Trophoblast cell (in vitro differentiated cells and primary cell): ENCODE measurements at regions not wholly inside any gene's neighbourhood (a gene's known extent, or its start where the extent isn't known, plus 50 kb on each side); places are given as distances from the start of the nearest gene placed in this dataset.

Source experiments
- DNase-seq, 2 donors: peaks; one replicate each; pipeline ENCODE4 v3.0.0-alpha.2; 2016
- H2AFZ ChIP-seq: 2 replicates; pipeline ENCODE4 v1.6.1; 2013; ENCODE audit warnings: low read length, moderate library complexity, mild to moderate bottlenecking; ENCODE audit not compliant: insufficient read depth, poor library complexity
- H2AK5ac ChIP-seq: 2 replicates; pipeline ENCODE4 v1.6.1; 2013; ENCODE audit warnings: mild to moderate bottlenecking, low read length
- H2BK120ac ChIP-seq: 2 replicates; pipeline ENCODE4 v1.6.1; 2013; ENCODE audit warnings: low read length, mild to moderate bottlenecking, moderate library complexity; ENCODE audit not compliant: insufficient read depth, poor library complexity
- H2BK12ac ChIP-seq: 2 replicates; pipeline ENCODE4 v1.6.1; 2013; ENCODE audit warnings: mild to moderate bottlenecking, low read length, moderate library complexity
- H2BK5ac ChIP-seq: 2 replicates; pipeline ENCODE4 v1.6.1; 2013; ENCODE audit warnings: low read length, low read depth, moderate library complexity, mild to moderate bottlenecking; ENCODE audit not compliant: poor library complexity
- H3K14ac ChIP-seq: 2 replicates; pipeline ENCODE4 v1.6.1; 2013; ENCODE audit warnings: mild to moderate bottlenecking, low read length
- H3K18ac ChIP-seq: 2 replicates; pipeline ENCODE4 v1.6.1; 2013; ENCODE audit warnings: mild to moderate bottlenecking, low read length
- H3K23ac ChIP-seq: 2 replicates; pipeline ENCODE4 v1.6.1; 2013; ENCODE audit warnings: low read length
- H3K27ac ChIP-seq: 2 replicates; pipeline ENCODE4 v1.5.1; 2013; ENCODE audit warnings: low read depth, mild to moderate bottlenecking, inconsistent platforms, low read length, moderate library complexity
- H3K27me3 ChIP-seq: 2 replicates; pipeline ENCODE4 v1.6.1; 2013; ENCODE audit warnings: inconsistent platforms, mild to moderate bottlenecking, low read length, moderate library complexity; ENCODE audit not compliant: insufficient read depth
- H3K36me3 ChIP-seq, 2 experiments: 1 replicate in 1 of 2; 2 replicates in 1 of 2; pipeline ENCODE4 v1.6.1; 2013; ENCODE audit warnings: low read length in 2 of 2, mild to moderate bottlenecking in 2 of 2, moderate library complexity in 1 of 2; ENCODE audit not compliant: insufficient read depth in 2 of 2, control insufficient read depth in 1 of 2
- H3K4ac ChIP-seq: 2 replicates; pipeline ENCODE4 v1.6.1; 2013; ENCODE audit warnings: low read depth, mild to moderate bottlenecking, low read length, moderate library complexity
- H3K4me1 ChIP-seq, 2 experiments: 1 replicate in 1 of 2; 2 replicates in 1 of 2; pipeline ENCODE4 v1.6.1; 2013; ENCODE audit warnings: low read length in 2 of 2, mild to moderate bottlenecking in 2 of 2, moderate library complexity in 1 of 2; ENCODE audit not compliant: insufficient read depth in 2 of 2, control insufficient read depth in 1 of 2
- H3K4me2 ChIP-seq: 2 replicates; pipeline ENCODE4 v1.6.1; 2013; ENCODE audit warnings: inconsistent platforms, mild to moderate bottlenecking, low read length, moderate library complexity
- H3K4me3 ChIP-seq: 2 replicates; pipeline ENCODE4 v1.5.1; 2013; ENCODE audit warnings: mild to moderate bottlenecking, low read depth, low read length, inconsistent platforms
- H3K79me1 ChIP-seq: one replicate; pipeline ENCODE4 v1.6.1; 2013; ENCODE audit warnings: low read length
- H3K79me2 ChIP-seq: 2 replicates; pipeline ENCODE4 v1.6.1; 2013; ENCODE audit warnings: low read length, mild to moderate bottlenecking; ENCODE audit not compliant: control insufficient read depth, insufficient read depth, poor library complexity
- H3K9ac ChIP-seq: 2 replicates; pipeline ENCODE4 v1.6.1; 2013; ENCODE audit warnings: mild to moderate bottlenecking, low read length
- H3K9me3 ChIP-seq: 2 replicates; pipeline ENCODE4 v1.6.1; 2013; ENCODE audit warnings: low read depth, mild to moderate bottlenecking, control low read depth, inconsistent platforms, low read length; ENCODE audit not compliant: insufficient read depth
- H4K12ac ChIP-seq: 2 replicates; pipeline ENCODE4 v1.6.1; 2013; ENCODE audit warnings: low read depth, mild to moderate bottlenecking, low read length, moderate library complexity
- H4K8ac ChIP-seq: 2 replicates; pipeline ENCODE4 v1.6.1; 2013; ENCODE audit warnings: low read depth, mild to moderate bottlenecking, low read length, moderate library complexity
- H4K91ac ChIP-seq: one replicate; pipeline ENCODE4 v1.6.1; 2013; ENCODE audit warnings: low read depth, mild to moderate bottlenecking, low read length, moderate library complexity
- WGBS: extraction: QIAGEN DNeasy Blood & Tissue Kit; methylation state at CpG from one replicate; pipeline ENCODE4 v1.1.7; 2013; ENCODE audit warnings: missing lambda C conversion rate; ENCODE audit not compliant: insufficient read length, insufficient coverage; ENCODE audit errors: extremely low coverage; 5-methylcytosine and 5-hydroxymethylcytosine counted together

- DNase-seq: no peak
- Histone ChIP-seq H3K9ac (no peak overlapping the region), H3K23ac (no peak overlapping the region), H2AFZ (no peak overlapping the region), H3K27ac (no peak overlapping the region), H2BK5ac (no peak overlapping the region), H3K4me1 (no peaks in the 10 kb centered on the region), H3K36me3 (no peaks in the 10 kb centered on the region), H4K12ac (no peak overlapping the region), H3K79me1 (no peaks in the 10 kb centered on the region), H2BK12ac (no peak overlapping the region), H2AK5ac (no peak overlapping the region), H3K4me2 (no peak overlapping the region), H3K27me3 (no peaks in the 10 kb centered on the region), H3K79me2 (no peaks in the 10 kb centered on the region), H3K14ac (no peak overlapping the region), H2BK120ac (no peak overlapping the region), H4K8ac (no peak overlapping the region), H3K18ac (no peak overlapping the region), H3K4me3 (no peak overlapping the region), H3K4ac (no peak overlapping the region), H3K9me3 (peaks cover 4% of the 10 kb centered on the region), H4K91ac (no peak overlapping the region)
- no CpG with 5 or more reads among the region's 1 CpG for WGBS
Measured at GRCh38 chr4:36533944-36534343, 252.5 kb downstream of the DTHD1 start.

- H3K23ac ChIP-seq: no peak overlapping the region
- H3K4me1 ChIP-seq: no peaks in the 10 kb centered on the region
- H3K79me1 ChIP-seq: no peaks in the 10 kb centered on the region
- no peak overlapping the region for H3K9ac ChIP-seq
- H3K9me3 ChIP-seq: no peaks in the 10 kb centered on the region
- no peak overlapping the region for H3K4ac ChIP-seq
- H4K8ac ChIP-seq: no peak overlapping the region
- H3K4me2 ChIP-seq: no peak overlapping the region
- H4K91ac ChIP-seq: no peak overlapping the region
- no CpG with 5 or more reads among the region's 1 CpG for WGBS
- H3K36me3 ChIP-seq: no peaks in the 10 kb centered on the region
- no peak overlapping the region for H2BK5ac ChIP-seq
- H3K27me3 ChIP-seq: no peaks in the 10 kb centered on the region
- H4K12ac ChIP-seq: no peak overlapping the region
- H3K4me3 ChIP-seq: no peak overlapping the region
- H3K18ac ChIP-seq: no peak overlapping the region
- no peak for DNase-seq
- no peaks in the 10 kb centered on the region for H3K79me2 ChIP-seq
- no peak overlapping the region for H2AK5ac ChIP-seq
- no peak overlapping the region for H2BK12ac ChIP-seq
- H2AFZ ChIP-seq: no peak overlapping the region
- H3K27ac ChIP-seq: no peak overlapping the region
- no peak overlapping the region for H3K14ac ChIP-seq
- H2BK120ac ChIP-seq: no peak overlapping the region
Measured at GRCh38 chr4:36547383-36547782, 266.0 kb downstream of the DTHD1 start.

- Histone ChIP-seq H4K91ac (no peak overlapping the region), H3K27ac (no peak overlapping the region), H3K9me3 (no peaks in the 10 kb centered on the region), H3K4ac (no peak overlapping the region), H2BK5ac (no peak overlapping the region), H3K23ac (no peak overlapping the region), H3K4me1 (no peaks in the 10 kb centered on the region), H3K79me1 (no peaks in the 10 kb centered on the region), H3K4me3 (no peak overlapping the region), H2BK120ac (no peak overlapping the region), H3K27me3 (no peaks in the 10 kb centered on the region), H2AK5ac (no peak overlapping the region), H3K4me2 (no peak overlapping the region), H3K36me3 (no peaks in the 10 kb centered on the region), H4K12ac (no peak overlapping the region), H3K9ac (no peak overlapping the region), H4K8ac (no peak overlapping the region), H3K14ac (no peak overlapping the region), H3K18ac (no peak overlapping the region), H2AFZ (no peak overlapping the region), H2BK12ac (no peak overlapping the region), H3K79me2 (no peaks in the 10 kb centered on the region)
- no CpG with 5 or more reads among the region's 3 CpGs for WGBS
- DNase-seq: no peak
Measured at GRCh38 chr4:36549252-36549651, 267.8 kb downstream of the DTHD1 start.

- Histone ChIP-seq H3K9ac (no peak overlapping the region), H3K23ac (no peak overlapping the region), H4K12ac (no peak overlapping the region), H4K91ac (no peak overlapping the region), H2BK120ac (no peak overlapping the region), H3K36me3 (no peaks in the 10 kb centered on the region), H2AK5ac (no peak overlapping the region), H3K79me2 (no peaks in the 10 kb centered on the region), H3K27me3 (no peaks in the 10 kb centered on the region), H3K27ac (no peak overlapping the region), H3K4me1 (no peaks in the 10 kb centered on the region), H3K9me3 (no peaks in the 10 kb centered on the region), H2BK5ac (no peak overlapping the region), H3K14ac (no peak overlapping the region), H3K18ac (no peak overlapping the region), H3K4ac (no peak overlapping the region), H2AFZ (no peak overlapping the region), H3K79me1 (no peaks in the 10 kb centered on the region), H3K4me3 (no peak overlapping the region), H3K4me2 (no peak overlapping the region), H4K8ac (no peak overlapping the region), H2BK12ac (no peak overlapping the region)
- no peak for DNase-seq
- WGBS: no CpG with 5 or more reads among the region's 3 CpGs
Measured at GRCh38 chr4:36549992-36550391, 268.6 kb downstream of the DTHD1 start.
